ENCODE measurements at regions not wholly inside any gene's neighbourhood (a gene's known extent, or its start where the extent isn't known, plus 50 kb on each side); places are given as distances from the start of the nearest gene placed in this dataset.

DNA sequence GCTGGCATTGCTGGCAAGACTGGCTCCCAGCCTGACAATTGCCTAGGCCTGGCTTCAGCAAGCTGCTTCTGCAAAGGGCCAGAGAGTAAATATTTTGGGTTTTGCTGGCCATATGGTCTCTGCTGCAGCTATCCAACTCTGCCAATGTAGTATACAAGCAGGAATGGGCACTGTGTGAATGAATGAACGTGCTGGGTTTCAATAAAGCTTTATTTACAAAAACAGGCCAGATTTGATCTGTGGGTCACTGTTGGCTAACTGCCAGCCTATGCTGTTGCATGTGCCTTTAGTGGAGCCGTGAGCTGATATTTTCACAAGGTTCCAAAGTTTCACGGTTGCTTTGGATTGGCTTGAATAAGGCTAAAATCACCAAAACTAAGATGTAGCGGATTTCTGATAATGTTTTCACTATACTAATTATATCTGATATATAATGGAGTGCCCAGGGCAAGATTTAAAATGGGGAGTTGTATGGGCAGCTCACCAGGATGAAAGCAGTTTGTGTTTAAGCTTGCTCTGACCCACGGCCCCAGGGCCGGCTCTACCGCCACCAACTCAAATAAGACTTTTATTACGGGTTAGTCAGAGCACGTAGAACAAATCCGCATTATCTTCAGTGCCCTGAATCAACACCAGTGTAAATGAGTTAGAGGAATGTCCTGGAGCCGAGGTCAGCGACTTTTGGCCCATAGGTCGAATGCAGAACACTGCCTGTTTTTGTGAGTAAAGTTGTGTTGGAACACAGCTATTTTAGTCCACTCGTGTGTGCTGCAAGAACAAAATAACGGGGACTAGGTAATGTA, 98.6 kb upstream of the DAP start:
- TF ChIP-seq CTCF (conservative IDR thresholded peaks at IDR 0.05 in 1 of 2, IDR thresholded peaks at IDR 0.05 in 1 of 2; ENCODE audit: low read depth in 1 of 2, low read length in 2 of 2) (no peak), EZH2 (IDR thresholded peaks at IDR 0.05; ENCODE audit: low read length, missing control alignments) (no peak)
